ENCODE measurements at regions not wholly inside any gene's neighbourhood (a gene's known extent, or its start where the extent isn't known, plus 50 kb on each side); places are given as distances from the start of the nearest gene placed in this dataset.
A peak's percentile ranks its signal among the peaks of the same experiment; 100 is the strongest.

GRCh38 chr6:26149240-26149639 is 62.0 kb downstream of the HFE start:
- Histone ChIP-seq H3K9me3 (ENCODE audit: low read length) (no peaks in the 10 kb centered on the region), H3K4me1 (ENCODE audit: insufficient read depth, low read length) (no peaks in the 10 kb centered on the region)

GRCh38 chr6:26152226-26153101 is 65.2 kb downstream of the HFE start:
- peaks cover 10% of the 10 kb centered on the region for H3K4me1 ChIP-seq (ENCODE audit: insufficient read depth, low read length)
- no peaks in the 10 kb centered on the region for H3K9me3 ChIP-seq (ENCODE audit: low read length)
- H3K4me3 ChIP-seq (ENCODE audit: low read length): no peak overlapping the region
- no peaks in the 10 kb centered on the region for H3K27me3 ChIP-seq (ENCODE audit: insufficient read depth, low read length)
- no peak overlapping the region for H2AFZ ChIP-seq (ENCODE audit: low read depth, low read length)
- no peaks in the 10 kb centered on the region for H3K36me3 ChIP-seq (ENCODE audit: insufficient read depth, low read length)

More at GRCh38 chr6:26149240-26149639, 62.0 kb downstream of the HFE start:
- Histone ChIP-seq H3K36me3 (ENCODE audit: insufficient read depth, low read length) (no peaks in the 10 kb centered on the region), H2AFZ (ENCODE audit: low read depth, low read length) (no peak overlapping the region), H3K27me3 (ENCODE audit: insufficient read depth, low read length) (no peaks in the 10 kb centered on the region), H3K4me3 (ENCODE audit: low read length) (no peak overlapping the region)

GRCh38 chr6:26155061-26155930 is 68.1 kb downstream of the HFE start:
- Histone ChIP-seq H3K4me1 (ENCODE audit: insufficient read depth, low read length) (peaks cover 19% of the 10 kb centered on the region), H2AFZ (ENCODE audit: low read depth, low read length) (peak overlapping the region; percentile 90), H3K4me3 (ENCODE audit: low read length) (peak overlapping the region; percentile 76), H3K36me3 (ENCODE audit: insufficient read depth, low read length) (no peaks in the 10 kb centered on the region), H3K9me3 (ENCODE audit: low read length) (no peaks in the 10 kb centered on the region), H3K27me3 (ENCODE audit: insufficient read depth, low read length) (no peaks in the 10 kb centered on the region)

- Histone ChIP-seq H3K36me3 (ENCODE audit: insufficient read depth, low read length) (no peaks in the 10 kb centered on the region), H3K4me1 (ENCODE audit: insufficient read depth, low read length) (peaks cover 19% of the 10 kb centered on the region), H3K4me3 (ENCODE audit: low read length) (peak overlapping the region; percentile 76), H2AFZ (ENCODE audit: low read depth, low read length) (peak overlapping the region; percentile 90), H3K9me3 (ENCODE audit: low read length) (no peaks in the 10 kb centered on the region), H3K27me3 (ENCODE audit: insufficient read depth, low read length) (no peaks in the 10 kb centered on the region)
Observed at GRCh38 chr6:26156105-26156849, 69.0 kb downstream of the HFE start.

GRCh38 chr6:26156850-26157250 is 69.6 kb downstream of the HFE start:
- Histone ChIP-seq H2AFZ (ENCODE audit: low read depth, low read length) (no peak overlapping the region), H3K4me1 (ENCODE audit: insufficient read depth, low read length) (peaks cover 19% of the 10 kb centered on the region), H3K4me3 (ENCODE audit: low read length) (peak overlapping the region; percentile 76), H3K27me3 (ENCODE audit: insufficient read depth, low read length) (no peaks in the 10 kb centered on the region), H3K36me3 (ENCODE audit: insufficient read depth, low read length) (no peaks in the 10 kb centered on the region), H3K9me3 (ENCODE audit: low read length) (no peaks in the 10 kb centered on the region)

GRCh38 chr6:26157251-26158075 is 70.2 kb downstream of the HFE start:
- Histone ChIP-seq H3K36me3 (ENCODE audit: insufficient read depth, low read length) (no peaks in the 10 kb centered on the region), H3K4me1 (ENCODE audit: insufficient read depth, low read length) (peaks cover 19% of the 10 kb centered on the region), H3K27me3 (ENCODE audit: insufficient read depth, low read length) (no peaks in the 10 kb centered on the region), H3K9me3 (ENCODE audit: low read length) (no peaks in the 10 kb centered on the region), H2AFZ (ENCODE audit: low read depth, low read length) (no peak overlapping the region), H3K4me3 (ENCODE audit: low read length) (peak overlapping the region; percentile 76)

- Histone ChIP-seq H3K9me3 (ENCODE audit: low read length) (no peaks in the 10 kb centered on the region), H3K36me3 (ENCODE audit: insufficient read depth, low read length) (no peaks in the 10 kb centered on the region), H3K4me3 (ENCODE audit: low read length) (peak overlapping the region; percentile 76), H3K4me1 (ENCODE audit: insufficient read depth, low read length) (peaks cover 19% of the 10 kb centered on the region), H2AFZ (ENCODE audit: low read depth, low read length) (no peak overlapping the region), H3K27me3 (ENCODE audit: insufficient read depth, low read length) (no peaks in the 10 kb centered on the region)
Observed at GRCh38 chr6:26158076-26158580, 70.9 kb downstream of the HFE start.

- Histone ChIP-seq H3K9me3 (ENCODE audit: low read length) (no peaks in the 10 kb centered on the region), H3K4me3 (ENCODE audit: low read length) (peak overlapping the region; percentile 76), H3K27me3 (ENCODE audit: insufficient read depth, low read length) (no peaks in the 10 kb centered on the region), H2AFZ (ENCODE audit: low read depth, low read length) (no peak overlapping the region), H3K36me3 (ENCODE audit: insufficient read depth, low read length) (no peaks in the 10 kb centered on the region), H3K4me1 (ENCODE audit: insufficient read depth, low read length) (peaks cover 19% of the 10 kb centered on the region)
Observed at GRCh38 chr6:26158581-26159356, 71.5 kb downstream of the HFE start.

GRCh38 chr6:26159357-26160273 is 72.4 kb downstream of the HFE start:
- no peaks in the 10 kb centered on the region for H3K27me3 ChIP-seq (ENCODE audit: insufficient read depth, low read length)
- no peaks in the 10 kb centered on the region for H3K36me3 ChIP-seq (ENCODE audit: insufficient read depth, low read length)
- H3K4me1 ChIP-seq (ENCODE audit: insufficient read depth, low read length): peaks cover 19% of the 10 kb centered on the region
- peak overlapping the region; percentile 76 for H3K4me3 ChIP-seq (ENCODE audit: low read length)
- H3K9me3 ChIP-seq (ENCODE audit: low read length): no peaks in the 10 kb centered on the region
- H2AFZ ChIP-seq (ENCODE audit: low read depth, low read length): no peak overlapping the region

GRCh38 chr6:26161322-26161721 is 74.1 kb downstream of the HFE start:
- no peak overlapping the region for H3K4me3 ChIP-seq (ENCODE audit: low read length)
- no peaks in the 10 kb centered on the region for H3K36me3 ChIP-seq (ENCODE audit: insufficient read depth, low read length)
- H3K4me1 ChIP-seq (ENCODE audit: insufficient read depth, low read length): peaks cover 13% of the 10 kb centered on the region
- no peaks in the 10 kb centered on the region for H3K27me3 ChIP-seq (ENCODE audit: insufficient read depth, low read length)
- no peaks in the 10 kb centered on the region for H3K9me3 ChIP-seq (ENCODE audit: low read length)
- H2AFZ ChIP-seq (ENCODE audit: low read depth, low read length): no peak overlapping the region

- no peaks in the 10 kb centered on the region for H3K9me3 ChIP-seq (ENCODE audit: low read length)
- no peak overlapping the region for H2AFZ ChIP-seq (ENCODE audit: low read depth, low read length)
- H3K4me1 ChIP-seq (ENCODE audit: insufficient read depth, low read length): peaks cover 10% of the 10 kb centered on the region
- no peaks in the 10 kb centered on the region for H3K27me3 ChIP-seq (ENCODE audit: insufficient read depth, low read length)
- no peak overlapping the region for H3K4me3 ChIP-seq (ENCODE audit: low read length)
- no peaks in the 10 kb centered on the region for H3K36me3 ChIP-seq (ENCODE audit: insufficient read depth, low read length)
Observed at GRCh38 chr6:26162399-26162798, 75.2 kb downstream of the HFE start.

Measured in neuron (in vitro differentiated cells).